Stimulated activated CD8-positive, alpha-beta memory T cell treated with anti-CD3 and anti-CD28 coated beads, Interleukin-12 subunit alpha, Interleukin-12 subunit beta, amount 100 ng/mL, for 24 hours (primary cell): ENCODE measurements at regions not wholly inside any gene's neighbourhood (a gene's known extent, or its start where the extent isn't known, plus 50 kb on each side); places are given as distances from the start of the nearest gene placed in this dataset.
A peak's percentile ranks its signal among the peaks of the same experiment; 100 is the strongest.
"Not testable (repeated sequence)": the region's sequence is repeated elsewhere in the genome, so short reads cannot be mapped to it uniquely, and the experiment has no call there.

Experiments used
- DNase-seq: peaks from one replicate; pipeline ENCODE4 v3.0.0-alpha.2; 2020; ENCODE audit errors: extremely low read depth

DNA sequence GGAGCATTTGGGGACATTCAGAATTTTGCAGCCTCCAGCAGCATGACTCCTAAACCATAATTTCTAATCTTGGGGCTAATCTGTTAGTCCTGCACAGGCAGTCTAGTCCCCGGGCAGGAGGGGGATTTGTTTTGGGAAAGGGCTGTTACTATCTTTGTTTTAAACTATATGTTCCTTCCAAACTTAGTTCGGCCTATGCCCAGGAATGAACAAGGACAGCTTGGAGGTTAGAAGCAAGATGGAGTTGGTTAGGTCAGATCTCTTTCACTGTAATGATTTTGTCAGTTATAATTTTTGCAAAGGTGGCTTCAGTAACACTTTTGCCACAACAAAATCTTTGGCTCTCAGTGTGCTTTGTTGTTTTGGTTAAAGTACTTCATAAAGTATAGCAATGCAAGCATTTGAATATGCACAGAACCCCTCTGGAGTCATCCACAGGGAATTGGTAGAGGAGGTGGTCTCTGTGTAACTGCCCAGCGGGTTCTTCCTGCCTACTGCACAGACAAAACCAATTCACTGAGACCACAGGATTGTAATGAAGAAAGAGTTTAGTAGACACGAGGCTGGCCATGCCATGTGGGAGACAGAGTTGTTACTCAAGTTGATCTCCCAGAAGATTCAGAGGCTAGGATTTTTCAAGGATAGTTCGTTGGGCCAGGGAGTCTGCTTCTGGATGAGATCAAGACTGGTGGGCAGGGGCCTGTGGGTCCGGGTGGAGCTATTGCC, 224.1 kb upstream of the MYLIP start:
- no peak for DNase-seq

DNA sequence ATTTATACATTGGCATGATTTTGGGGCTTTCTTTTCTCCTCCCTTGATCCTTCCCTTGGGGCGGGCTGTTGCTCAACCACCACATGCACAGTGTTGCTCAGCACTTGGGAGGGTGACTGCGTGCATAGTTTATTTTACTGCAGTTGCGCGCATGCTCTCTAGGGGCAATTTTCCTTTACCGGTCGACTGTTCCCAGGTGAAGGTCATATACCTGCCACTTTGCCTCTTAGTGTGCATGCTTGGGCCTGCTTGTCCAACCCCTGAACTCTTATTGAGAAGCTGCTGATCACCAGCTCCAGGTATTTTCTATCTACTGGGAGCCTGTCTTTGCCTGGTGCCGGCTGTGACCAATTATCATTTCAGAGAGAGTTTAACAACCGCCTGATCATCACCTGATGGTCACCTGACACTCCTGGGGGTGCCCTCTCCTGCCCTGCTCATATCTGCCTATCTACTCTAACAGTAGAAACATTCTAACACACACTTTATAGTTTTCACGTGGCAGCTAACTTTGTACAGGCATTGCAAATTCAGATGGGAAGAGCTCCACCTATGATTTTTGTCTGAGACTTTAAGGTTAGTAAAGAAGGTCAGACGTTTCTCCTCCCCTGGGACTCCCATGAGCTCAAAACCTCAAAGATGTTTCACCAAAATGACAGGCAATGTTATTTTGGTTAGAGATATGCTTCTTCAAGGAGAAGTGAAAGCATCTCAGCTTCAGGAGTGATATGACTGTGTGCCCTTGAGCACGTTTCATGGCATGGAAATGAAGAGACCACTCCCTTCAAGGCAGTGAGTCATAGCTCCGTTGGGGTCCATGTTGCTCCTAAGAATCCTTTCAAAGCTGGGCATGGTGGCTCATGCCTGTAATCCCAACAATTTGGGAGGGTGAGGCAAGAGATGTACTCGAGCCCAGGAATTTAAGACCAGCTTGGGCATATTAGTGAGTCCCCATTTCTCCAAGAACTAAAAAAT, 227.5 kb upstream of the MYLIP start:
- DNase-seq = no peak

DNA sequence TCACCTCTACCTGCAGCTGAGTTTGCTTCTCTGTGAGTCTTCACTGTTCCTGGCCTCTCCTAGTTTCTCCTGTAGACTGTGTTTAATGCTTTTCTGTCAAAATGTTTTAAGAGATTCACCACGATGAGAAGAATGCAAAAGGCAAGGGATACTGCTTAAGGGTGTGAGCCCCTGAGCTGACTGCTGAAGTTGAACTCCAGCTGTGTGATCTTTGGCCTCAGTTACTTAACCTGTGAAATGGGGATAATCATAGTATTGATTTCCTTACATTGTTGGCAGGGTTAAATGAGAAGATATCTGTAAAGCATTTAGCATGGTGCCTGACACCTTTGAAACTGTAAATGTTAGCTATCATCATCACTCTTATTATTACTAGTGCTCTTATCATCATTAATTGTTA, 230.2 kb upstream of the MYLIP start:
- no peak for DNase-seq

DNA sequence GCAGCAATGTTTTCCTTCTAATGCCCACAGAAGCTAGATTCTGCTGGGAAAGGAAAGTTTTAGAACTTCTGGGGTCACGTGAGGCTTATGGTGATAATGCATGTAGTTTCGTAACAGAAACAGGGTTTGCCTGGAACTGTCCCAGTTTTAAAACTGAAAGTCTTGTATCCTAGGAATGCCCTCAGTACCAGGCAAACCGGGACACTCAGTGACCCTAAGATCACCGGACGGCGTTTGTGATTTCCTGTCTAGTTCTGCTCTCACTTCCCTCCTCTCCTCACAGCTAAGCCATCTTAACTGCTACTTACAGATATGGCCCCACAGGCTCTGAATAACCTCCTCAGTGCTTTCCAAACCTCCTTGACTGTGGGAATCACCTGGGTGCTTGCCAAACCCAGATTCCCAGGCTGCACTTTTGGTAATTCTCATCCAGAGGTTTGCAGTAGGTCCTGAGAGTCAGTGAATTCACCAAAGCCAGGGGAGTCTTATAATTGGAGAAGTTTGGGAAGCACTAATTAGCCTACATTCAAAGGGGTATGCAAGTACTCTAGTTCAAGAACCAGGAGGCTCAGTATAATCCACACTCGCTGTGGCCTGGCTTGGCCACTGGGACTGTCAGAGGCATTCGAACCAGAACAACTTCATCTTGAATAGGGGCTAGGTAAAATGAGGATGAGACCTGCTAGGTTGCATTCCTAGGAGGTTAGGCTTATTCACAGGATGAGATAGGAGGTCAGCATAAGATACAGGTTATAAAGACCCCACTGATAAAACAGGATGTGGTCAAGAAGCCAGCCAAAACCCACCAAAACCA, 231.6 kb upstream of the MYLIP start:
- no peak for DNase-seq

DNA sequence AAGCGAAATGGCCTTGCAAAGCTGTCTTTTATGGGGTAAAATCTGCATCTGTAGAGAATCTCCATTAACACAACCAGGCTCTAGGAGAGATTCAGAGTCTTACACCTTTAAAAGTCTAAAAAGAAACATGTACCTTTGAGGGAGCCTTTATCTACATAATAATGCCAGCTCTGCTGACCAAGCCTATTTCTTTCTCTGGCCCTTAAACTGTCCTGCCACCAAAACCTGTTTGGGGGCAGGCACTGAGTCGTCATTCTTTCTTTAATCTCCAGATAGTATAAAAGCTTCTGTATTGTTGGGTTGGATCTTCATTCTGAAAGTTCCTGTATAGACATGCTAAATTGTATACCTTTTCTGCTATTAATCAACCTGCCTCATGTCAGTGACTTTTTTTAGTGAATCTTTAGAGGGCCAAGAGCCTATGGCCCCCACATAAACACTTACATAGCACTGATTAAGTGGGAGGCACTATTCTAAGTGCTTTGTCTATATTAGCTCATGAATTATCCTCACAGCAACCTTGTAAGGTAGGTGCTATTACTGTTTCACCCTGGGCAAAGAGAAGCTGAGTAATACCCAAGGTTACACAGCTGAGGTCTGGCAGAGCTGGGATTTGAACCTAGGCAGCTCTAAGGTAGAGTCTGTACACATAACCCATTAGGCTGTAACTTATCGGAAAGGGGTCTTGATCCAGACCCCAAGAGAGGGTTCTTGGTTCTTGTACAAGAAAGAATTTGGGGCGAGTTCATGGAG, 232.3 kb upstream of the DTNBP1 start:
- no peak for DNase-seq

DNA sequence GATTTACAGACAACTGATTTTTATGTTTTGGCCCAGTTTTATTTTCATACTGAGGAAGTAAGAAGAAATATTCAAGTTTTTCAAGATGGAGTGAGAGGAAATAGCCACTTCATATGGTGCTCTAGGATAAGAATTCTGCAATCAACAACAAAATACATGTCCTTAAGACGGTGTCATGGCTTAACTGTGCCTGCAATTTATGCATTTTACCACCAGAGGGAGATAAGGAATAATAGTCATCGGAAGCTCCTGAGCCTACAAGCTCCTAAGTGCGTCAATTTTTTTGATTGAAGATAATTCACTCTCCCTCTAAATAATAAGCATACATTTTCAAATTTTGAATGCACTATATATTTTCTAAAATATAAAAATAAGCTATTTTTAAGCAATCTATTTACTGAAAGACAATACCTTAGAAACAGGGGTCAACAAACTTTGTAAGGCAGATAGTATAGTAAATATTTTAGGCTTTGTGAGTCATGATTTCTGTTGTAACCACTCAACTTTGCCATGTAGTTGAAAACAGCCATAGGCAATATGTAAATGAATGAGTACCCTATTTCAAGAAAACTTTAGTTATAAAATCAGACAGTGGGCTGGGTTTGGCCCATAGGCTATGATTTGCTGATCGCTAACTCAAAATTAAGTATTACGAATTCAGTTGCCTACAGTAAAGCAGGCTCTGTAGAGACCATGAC, 230.9 kb upstream of the DTNBP1 start:
- no peak for DNase-seq

DNA sequence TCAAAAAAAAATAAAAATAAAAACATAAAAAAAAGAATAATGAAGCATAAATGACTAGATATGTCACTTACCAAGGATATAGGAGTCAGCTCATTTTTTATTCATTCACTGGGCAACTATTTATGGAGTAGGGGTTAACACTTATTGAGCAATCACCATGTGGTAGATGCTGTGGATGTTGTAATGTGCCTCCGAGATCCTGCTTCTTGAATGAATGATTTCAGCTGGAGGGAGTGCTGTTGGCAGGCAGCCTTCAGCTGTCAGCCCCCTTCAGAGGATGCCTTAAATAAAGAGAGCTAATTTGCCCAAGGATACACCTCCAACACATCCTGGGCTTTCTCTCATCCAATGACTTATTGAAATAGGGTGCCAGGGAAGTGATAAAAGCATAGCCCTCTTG, 229.5 kb upstream of the DTNBP1 start:
- DNase-seq = no peak

DNA sequence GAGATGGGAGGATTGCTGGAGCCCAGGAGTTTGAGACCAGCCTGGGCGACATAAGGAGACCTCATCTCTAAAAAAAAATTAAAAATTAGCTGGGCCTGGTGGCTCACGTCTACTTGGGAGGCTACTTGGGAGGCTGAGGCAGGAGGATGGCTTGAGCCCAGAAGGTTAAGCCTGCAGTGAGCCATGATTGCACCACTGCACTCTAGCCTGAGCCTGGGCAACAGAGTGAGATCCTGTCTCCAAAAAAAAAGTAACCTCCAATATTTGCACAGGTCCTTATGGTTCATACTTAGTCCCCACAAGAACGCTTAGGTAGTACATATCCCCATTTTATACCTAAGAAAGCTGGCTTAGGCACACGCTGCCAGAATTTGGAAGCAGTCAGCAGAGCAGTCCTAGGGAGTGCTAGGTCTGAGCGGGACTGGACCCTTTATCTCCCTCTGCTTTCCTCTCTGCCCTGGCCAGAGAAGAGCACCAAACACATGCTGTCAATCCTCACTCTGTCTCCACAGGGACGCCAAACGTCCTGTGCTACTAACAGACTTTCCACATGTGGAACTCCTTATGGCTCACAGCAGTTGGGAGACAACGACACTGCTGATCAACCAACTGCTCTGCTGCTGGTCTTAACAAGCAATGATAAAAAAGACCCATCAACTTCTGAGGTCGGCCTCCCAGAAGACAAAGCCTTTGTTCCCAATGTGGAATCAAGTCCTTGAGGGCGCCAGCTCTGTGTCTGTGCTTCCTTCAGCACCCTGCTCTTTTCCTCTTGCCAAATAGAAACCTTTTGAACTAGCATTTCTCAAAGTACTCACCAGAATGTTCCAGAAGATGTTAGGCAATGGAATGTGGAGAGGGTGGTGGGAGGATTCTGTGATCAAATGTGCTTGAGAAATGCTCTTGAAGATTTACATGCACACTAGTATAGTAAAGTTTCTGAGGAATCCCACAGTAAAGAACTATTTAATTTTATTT, 226.3 kb upstream of the DTNBP1 start:
- no peak for DNase-seq

DNA sequence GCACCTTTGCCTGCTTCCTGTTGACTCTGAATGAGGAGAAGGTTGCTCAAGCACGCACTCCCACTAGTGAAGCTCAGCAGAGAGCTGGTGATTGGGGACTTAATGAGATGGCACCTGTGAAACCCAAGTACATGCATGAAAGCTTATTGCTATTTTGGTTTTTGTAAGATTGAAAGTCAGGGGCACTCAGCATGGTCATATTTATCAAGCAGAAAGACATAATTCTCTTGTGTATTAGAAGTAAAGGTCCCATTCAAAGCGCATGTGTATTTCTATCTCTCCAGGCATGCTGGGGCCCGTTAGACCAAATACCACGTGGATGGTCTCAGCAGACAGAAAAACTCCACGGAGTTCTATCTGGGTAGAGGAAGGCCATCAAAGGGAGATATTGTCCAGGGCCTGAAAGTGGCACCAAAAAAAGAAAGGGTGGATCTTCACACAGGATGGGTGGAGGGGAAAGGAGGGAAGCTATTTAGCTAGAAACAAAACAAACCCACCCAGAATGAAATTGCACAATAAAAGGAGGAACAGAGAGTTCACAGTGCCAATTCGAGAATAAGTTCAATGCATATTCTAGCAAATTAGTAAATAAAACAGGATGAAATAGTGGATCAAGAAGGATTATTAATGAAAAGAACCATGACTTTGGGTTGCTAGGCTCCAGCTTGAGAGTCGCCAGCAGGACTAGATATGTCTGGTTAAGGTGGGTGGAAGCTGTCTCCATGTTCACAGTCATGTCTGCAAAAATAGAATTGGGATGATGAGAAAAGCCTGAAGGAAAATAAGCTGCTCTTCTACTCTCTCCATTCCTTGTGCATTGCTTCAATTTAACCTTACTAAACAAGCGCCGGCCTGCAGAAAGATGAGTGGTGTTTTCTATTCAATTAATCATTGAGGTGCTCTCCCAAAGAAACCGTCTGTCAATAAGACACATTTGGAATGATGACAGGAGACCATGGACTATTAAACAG, 224.9 kb upstream of the DTNBP1 start:
- DNase-seq = no peak

DNA sequence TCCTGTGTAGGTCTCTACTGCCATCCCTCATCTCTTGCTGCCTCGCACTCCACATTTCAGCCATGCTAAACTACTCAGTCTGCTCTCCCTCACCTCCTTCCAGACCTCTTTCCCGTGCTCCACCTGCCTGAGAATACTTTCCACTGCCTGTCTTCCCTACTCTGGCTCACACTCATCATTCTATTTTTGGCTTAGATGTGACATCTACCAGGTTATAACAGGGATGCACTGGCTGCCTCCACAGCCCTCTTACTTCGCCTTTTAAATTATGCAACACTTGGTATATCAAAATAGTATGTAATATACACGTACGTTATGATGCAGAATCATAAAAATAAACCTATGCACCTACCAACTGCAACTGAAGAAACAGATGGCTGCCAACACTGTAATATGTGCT, 222.8 kb upstream of the DTNBP1 start:
- DNase-seq = no peak

DNA sequence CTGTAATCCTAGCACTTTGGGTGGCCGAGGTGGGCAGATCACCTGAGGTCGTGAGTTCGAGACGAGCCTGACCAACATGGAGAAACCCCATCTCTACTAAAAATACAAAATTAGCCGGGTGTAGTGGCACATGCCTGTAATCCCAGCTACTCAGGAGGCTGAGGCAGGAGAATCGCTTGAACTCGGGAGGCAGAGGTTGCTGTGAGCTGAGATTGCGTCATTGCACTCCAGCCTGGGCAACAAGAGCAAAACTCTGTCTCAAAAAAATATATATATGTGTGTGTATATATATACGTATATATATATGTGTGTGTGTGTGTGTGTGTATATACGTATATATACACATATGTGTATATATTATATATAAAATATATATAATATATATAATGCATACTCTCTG, 220.8 kb upstream of the DTNBP1 start:
- not testable (repeated sequence) for DNase-seq

DNA sequence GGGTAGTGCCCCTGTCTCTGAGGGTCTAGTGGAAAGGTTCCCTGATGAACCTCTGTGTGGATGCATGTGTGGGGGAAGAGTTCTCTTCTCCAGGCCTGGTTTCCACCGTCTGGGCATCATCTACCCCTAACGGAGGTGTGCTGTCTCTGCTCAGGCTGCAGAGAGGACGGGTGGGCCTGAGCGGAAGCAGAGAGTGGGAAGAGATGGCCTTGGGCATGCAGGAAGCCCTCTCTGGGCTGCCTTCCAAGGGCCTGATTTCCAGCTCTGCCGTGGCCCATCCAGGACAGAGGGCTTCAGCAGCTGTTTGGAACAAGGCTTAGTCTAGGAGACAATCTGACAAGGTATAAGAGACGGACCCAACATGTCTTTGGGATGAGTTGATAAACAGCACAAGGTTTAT, 220.1 kb upstream of the DTNBP1 start:
- DNase-seq = no peak

DNA sequence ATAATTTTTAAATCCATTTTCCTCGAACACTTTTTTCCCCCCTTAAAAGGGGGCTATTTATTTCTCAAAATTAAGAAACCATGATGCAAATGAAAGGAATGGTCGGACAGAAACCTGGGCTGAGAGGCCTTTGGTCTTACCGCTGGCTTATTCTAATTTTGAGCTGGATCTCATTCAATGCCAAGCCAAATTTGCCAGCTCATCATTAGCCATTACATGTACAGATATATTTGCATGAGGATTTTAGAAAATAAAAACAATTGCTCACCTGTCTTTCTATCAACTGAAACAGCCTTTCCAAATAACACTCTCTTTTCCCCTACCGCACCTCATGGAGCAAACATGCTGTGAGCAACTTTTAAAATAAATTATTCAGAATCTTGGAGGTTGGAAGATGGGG, 219.5 kb upstream of the DTNBP1 start:
- DNase-seq = no peak

DNA sequence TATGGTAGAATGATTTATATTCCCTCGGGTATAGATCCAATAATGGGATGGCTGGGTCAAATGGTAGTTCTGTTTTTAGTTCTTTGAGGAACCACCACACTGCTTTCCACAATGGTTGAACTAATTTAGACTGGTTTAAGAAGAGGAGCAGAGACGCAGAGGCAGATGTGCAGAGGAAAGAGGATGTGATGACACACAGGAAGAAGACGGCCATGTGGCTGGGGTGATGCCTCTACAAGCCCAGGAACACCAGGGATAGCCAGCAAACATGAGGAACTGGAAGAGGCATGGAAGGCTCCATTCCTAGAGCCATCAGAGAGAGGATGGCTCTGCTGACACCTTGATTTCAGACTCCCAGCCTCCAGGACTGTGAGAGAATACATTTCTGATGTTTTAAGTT, 218.3 kb upstream of the DTNBP1 start:
- DNase-seq = no peak

DNA sequence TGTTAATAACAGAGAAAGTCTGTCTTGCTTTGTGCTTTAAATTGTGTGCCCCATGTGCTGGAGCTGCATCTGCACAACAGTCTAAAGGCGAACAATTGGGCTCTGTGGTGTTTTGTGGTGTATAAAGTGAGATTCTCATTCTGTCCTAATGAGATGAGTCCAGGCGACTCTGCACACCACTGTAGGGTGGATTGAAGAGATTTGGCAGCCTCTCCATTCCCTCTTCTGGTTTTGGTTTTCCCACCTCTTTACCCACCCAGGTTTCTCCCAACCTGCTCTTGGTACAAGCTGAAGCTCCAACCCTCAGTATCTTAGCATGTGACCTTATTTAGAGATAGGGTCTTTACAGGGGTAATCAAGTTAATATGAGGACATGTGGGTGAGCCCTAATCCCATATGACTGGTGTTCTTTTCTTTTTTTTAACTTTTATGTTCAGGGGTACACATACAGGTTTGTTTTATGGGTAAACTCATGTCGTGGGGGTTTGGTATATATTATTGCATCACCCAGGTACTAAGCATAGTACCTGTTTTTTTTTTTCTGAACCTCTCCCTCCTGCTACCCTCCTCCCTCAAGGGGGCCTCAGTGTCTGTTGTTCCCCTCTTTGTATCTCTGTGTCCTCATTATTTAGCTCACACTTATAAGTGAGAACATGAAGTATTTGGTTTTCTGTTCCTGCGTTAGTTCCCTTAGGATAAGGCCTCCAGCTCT, 217.6 kb upstream of the DTNBP1 start:
- no peak for DNase-seq

DNA sequence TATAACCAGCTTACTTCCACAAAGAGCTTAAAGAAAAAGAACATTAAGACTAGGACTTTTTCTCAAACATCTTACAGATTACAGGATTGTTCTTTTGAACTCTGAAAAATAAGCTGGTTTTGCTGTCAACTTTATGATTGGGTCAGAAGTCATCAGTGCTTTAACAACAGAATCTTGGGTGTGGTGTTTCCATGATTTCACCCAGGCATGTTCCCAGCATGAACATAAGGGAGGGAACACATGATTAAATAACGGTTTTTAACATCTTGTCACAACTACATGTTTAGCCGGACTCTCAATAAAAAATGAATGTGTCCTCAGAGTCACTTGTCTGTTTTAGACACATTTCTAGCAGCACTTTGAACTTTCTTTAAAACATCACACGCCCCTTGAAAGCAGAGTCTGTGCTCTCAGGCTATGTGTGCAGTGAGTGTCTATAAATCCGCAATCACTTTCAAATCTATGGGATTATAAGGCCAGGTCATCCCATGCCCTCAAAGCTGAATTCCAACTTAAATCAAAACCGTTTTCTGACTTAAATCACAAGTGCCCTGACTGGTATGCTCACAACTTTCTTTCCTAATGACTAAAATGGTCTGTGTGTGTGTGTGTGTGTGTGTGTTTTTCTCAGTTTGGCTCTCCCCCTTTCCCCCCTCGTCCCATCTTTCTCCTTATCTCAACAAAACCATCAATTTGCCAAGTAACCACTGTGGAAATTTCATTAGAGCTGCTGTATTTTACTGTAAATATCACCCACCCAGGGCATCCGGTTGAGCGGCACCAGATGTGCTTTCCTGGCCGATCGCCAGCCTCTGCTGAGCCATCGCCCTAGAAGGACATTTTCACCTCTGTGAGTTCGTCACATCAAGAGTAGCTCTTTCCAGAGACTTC, 216.8 kb upstream of the DTNBP1 start:
- peak; percentile 20 for DNase-seq

DNA sequence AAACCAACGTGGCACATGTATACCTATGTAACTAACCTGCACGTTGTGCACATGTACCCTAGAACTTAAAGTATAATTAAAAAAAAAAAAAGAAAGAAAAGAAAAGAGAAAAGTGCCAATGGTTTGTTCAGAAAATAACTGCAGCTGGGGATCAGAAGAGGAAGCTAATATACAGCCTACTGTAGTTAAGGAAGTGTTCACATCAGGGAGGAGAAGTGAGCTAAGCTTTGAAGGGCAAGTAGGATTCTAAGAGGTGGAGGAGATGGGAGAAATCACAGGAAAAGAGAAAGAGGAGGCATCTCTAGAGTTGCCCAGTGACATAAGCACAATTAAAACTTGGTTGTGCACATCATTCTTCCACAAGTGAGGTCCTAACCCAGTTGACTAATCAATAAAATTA, 214.4 kb upstream of the DTNBP1 start:
- no peak for DNase-seq
